ENCODE measurements at regions not wholly inside any gene's neighbourhood (a gene's known extent, or its start where the extent isn't known, plus 50 kb on each side); places are given as distances from the start of the nearest gene placed in this dataset.

GRCh38 chr13:109608059-109608458 is 178.3 kb downstream of the IRS2 start:
- Mint-ChIP-seq H3K27me3 (no peaks in the 10 kb centered on the region), H3K36me3 (ENCODE audit: low read depth) (no peaks in the 10 kb centered on the region), H3K9me3 (ENCODE audit: low read depth) (no peaks in the 10 kb centered on the region), H3K4me1 (no peaks in the 10 kb centered on the region), H3K27ac (no peak overlapping the region), H3K4me3 (no peak overlapping the region)
- DNase-seq (no peak), ATAC-seq (no peak)
- CTCF ChIA-PET = no interaction called here
- POLR2A ChIA-PET = no interaction called here
- intact Hi-C loops (cut with DNase I, micrococcal nuclease) = no loop called here

GRCh38 chr13:109606520-109606919 is 179.9 kb downstream of the IRS2 start:
- H3K4me1 Mint-ChIP-seq = no peaks in the 10 kb centered on the region
- H3K36me3 Mint-ChIP-seq (ENCODE audit: low read depth) = no peaks in the 10 kb centered on the region
- DNase-seq = no peak
- no peaks in the 10 kb centered on the region for H3K9me3 Mint-ChIP-seq (ENCODE audit: low read depth)
- POLR2A ChIA-PET = no interaction called here
- no peak overlapping the region for H3K4me3 Mint-ChIP-seq
- intact Hi-C loops (cut with DNase I, micrococcal nuclease) = no loop called here
- ATAC-seq = no peak
- CTCF ChIA-PET = interaction anchor here (0.9 to 1.0 kb wide), 2 partner anchors 12 to 60 kb away, joined by 3 read pairs; no protein-coding TSS in a partner anchor
- no peak overlapping the region for H3K27ac Mint-ChIP-seq
- no peaks in the 10 kb centered on the region for H3K27me3 Mint-ChIP-seq

- no peaks in the 10 kb centered on the region for H3K27me3 Mint-ChIP-seq
- no peak overlapping the region for H3K27ac Mint-ChIP-seq
- ChIA-PET POLR2A (no interaction called here), CTCF (interaction anchor here (0.7 to 1.0 kb wide), 2 partner anchors 11 to 369 kb away, joined by 3 read pairs; no protein-coding TSS in a partner anchor)
- DNase-seq (no peak), ATAC-seq (no peak)
- no peaks in the 10 kb centered on the region for H3K4me1 Mint-ChIP-seq
- intact Hi-C loops (cut with DNase I, micrococcal nuclease) = no loop called here
- no peaks in the 10 kb centered on the region for H3K9me3 Mint-ChIP-seq (ENCODE audit: low read depth)
- no peak overlapping the region for H3K4me3 Mint-ChIP-seq
- H3K36me3 Mint-ChIP-seq (ENCODE audit: low read depth) = no peaks in the 10 kb centered on the region
These were observed 180.5 kb downstream of the IRS2 start for GRCh38 chr13:109605846-109606245.

GRCh38 chr13:109604894-109605293 is 181.5 kb downstream of the IRS2 start:
- DNase-seq = no peak
- no peaks in the 10 kb centered on the region for H3K27me3 Mint-ChIP-seq
- POLR2A ChIA-PET = no interaction called here
- no peaks in the 10 kb centered on the region for H3K36me3 Mint-ChIP-seq (ENCODE audit: low read depth)
- H3K4me1 Mint-ChIP-seq = no peaks in the 10 kb centered on the region
- CTCF ChIA-PET = no interaction called here
- H3K4me3 Mint-ChIP-seq = no peak overlapping the region
- H3K27ac Mint-ChIP-seq = no peak overlapping the region
- no peaks in the 10 kb centered on the region for H3K9me3 Mint-ChIP-seq (ENCODE audit: low read depth)
- no peak for ATAC-seq
- intact Hi-C loops (cut with DNase I, micrococcal nuclease) = no loop called here

- H3K27me3 Mint-ChIP-seq = peaks cover 5% of the 10 kb centered on the region
- CTCF ChIA-PET = interaction anchor here (1.6 kb wide), 1 partner anchor 20 kb away, joined by 3 read pairs; no protein-coding TSS in a partner anchor
These were observed 184.0 kb downstream of the IRS2 start for GRCh38 chr13:109602356-109602755.

GRCh38 chr13:109599901-109600657 is 186.3 kb downstream of the IRS2 start:
- ATAC-seq = no peak
- no peaks in the 10 kb centered on the region for H3K9me3 Mint-ChIP-seq (ENCODE audit: low read depth)
- H3K36me3 Mint-ChIP-seq (ENCODE audit: low read depth) = no peaks in the 10 kb centered on the region
- intact Hi-C loops (cut with DNase I, micrococcal nuclease) = no loop called here
- peaks cover 8% of the 10 kb centered on the region for H3K27me3 Mint-ChIP-seq
- ChIA-PET CTCF (no interaction called here), POLR2A (no interaction called here)
- H3K4me3 Mint-ChIP-seq = no peak overlapping the region
- no peak for DNase-seq
- H3K27ac Mint-ChIP-seq = no peak overlapping the region
- H3K4me1 Mint-ChIP-seq = no peaks in the 10 kb centered on the region

More at GRCh38 chr13:109602356-109602755, 184.0 kb downstream of the IRS2 start:
- Mint-ChIP-seq H3K36me3 (ENCODE audit: low read depth) (no peaks in the 10 kb centered on the region), H3K4me3 (no peak overlapping the region), H3K9me3 (ENCODE audit: low read depth) (no peaks in the 10 kb centered on the region), H3K4me1 (no peaks in the 10 kb centered on the region), H3K27ac (no peak overlapping the region)
- DNase-seq = no peak
- intact Hi-C loops (cut with DNase I, micrococcal nuclease) = no loop called here
- POLR2A ChIA-PET = no interaction called here
- no peak for ATAC-seq

- CTCF ChIA-PET = interaction anchor here (0.6 to 1.0 kb wide), 2 partner anchors 11 to 467 kb away, joined by 3 to 6 read pairs; no protein-coding TSS in a partner anchor
- Mint-ChIP-seq H3K9me3 (ENCODE audit: low read depth) (no peaks in the 10 kb centered on the region), H3K4me3 (no peak overlapping the region), H3K4me1 (no peaks in the 10 kb centered on the region), H3K27ac (no peak overlapping the region), H3K36me3 (ENCODE audit: low read depth) (no peaks in the 10 kb centered on the region), H3K27me3 (peaks cover 8% of the 10 kb centered on the region)
- POLR2A ChIA-PET = no interaction called here
- ATAC-seq = no peak
- intact Hi-C loops (cut with DNase I, micrococcal nuclease) = no loop called here
- DNase-seq = no peak
These were observed 190.9 kb downstream of the IRS2 start for GRCh38 chr13:109595471-109595870.

- no peak for ATAC-seq
These were observed 193.2 kb downstream of the IRS2 start for GRCh38 chr13:109593230-109593629.

GRCh38 chr13:109592770-109593169 is 193.6 kb downstream of the IRS2 start:
- no peak for ATAC-seq
- no peaks in the 10 kb centered on the region for H3K9me3 Mint-ChIP-seq (ENCODE audit: low read depth)
- intact Hi-C loops (cut with DNase I, micrococcal nuclease) = no loop called here
- peaks cover 5% of the 10 kb centered on the region for H3K27me3 Mint-ChIP-seq
- no peak overlapping the region for H3K4me3 Mint-ChIP-seq
- no peaks in the 10 kb centered on the region for H3K4me1 Mint-ChIP-seq
- no peaks in the 10 kb centered on the region for H3K36me3 Mint-ChIP-seq (ENCODE audit: low read depth)
- no peak for DNase-seq
- ChIA-PET POLR2A (no interaction called here), CTCF (no interaction called here)
- H3K27ac Mint-ChIP-seq = no peak overlapping the region

More at GRCh38 chr13:109593230-109593629, 193.2 kb downstream of the IRS2 start:
- CTCF ChIA-PET = interaction anchor here (0.7 kb wide), 1 partner anchor 632 kb away, joined by 4 read pairs; no protein-coding TSS in a partner anchor
- POLR2A ChIA-PET = no interaction called here
- intact Hi-C loops (cut with DNase I, micrococcal nuclease) = no loop called here
- H3K4me1 Mint-ChIP-seq = no peaks in the 10 kb centered on the region
- H3K4me3 Mint-ChIP-seq = no peak overlapping the region
- no peaks in the 10 kb centered on the region for H3K36me3 Mint-ChIP-seq (ENCODE audit: low read depth)
- no peak overlapping the region for H3K27ac Mint-ChIP-seq
- DNase-seq = no peak
- H3K27me3 Mint-ChIP-seq = peaks cover 8% of the 10 kb centered on the region
- no peaks in the 10 kb centered on the region for H3K9me3 Mint-ChIP-seq (ENCODE audit: low read depth)

- intact Hi-C loops (cut with DNase I, micrococcal nuclease) = no loop called here
- ChIA-PET POLR2A (no interaction called here), CTCF (no interaction called here)
- Mint-ChIP-seq H3K9me3 (ENCODE audit: low read depth) (no peaks in the 10 kb centered on the region), H3K4me1 (no peaks in the 10 kb centered on the region), H3K27ac (no peak overlapping the region), H3K27me3 (peaks cover 14% of the 10 kb centered on the region), H3K4me3 (no peak overlapping the region), H3K36me3 (ENCODE audit: low read depth) (no peaks in the 10 kb centered on the region)
- DNase-seq (no peak), ATAC-seq (no peak)
These were observed 198.7 kb downstream of the IRS2 start for GRCh38 chr13:109587689-109588088.

GRCh38 chr13:109586509-109587346 is 199.7 kb downstream of the IRS2 start:
- Mint-ChIP-seq H3K9me3 (ENCODE audit: low read depth) (no peaks in the 10 kb centered on the region), H3K4me3 (no peak overlapping the region), H3K27ac (no peak overlapping the region), H3K36me3 (ENCODE audit: low read depth) (no peaks in the 10 kb centered on the region), H3K4me1 (no peaks in the 10 kb centered on the region), H3K27me3 (peaks cover 16% of the 10 kb centered on the region)
- DNase-seq = no peak
- CTCF ChIA-PET = interaction anchor here (0.6 kb wide), 1 partner anchor 22 kb away, joined by 3 read pairs; no protein-coding TSS in a partner anchor
- intact Hi-C loops (cut with DNase I, micrococcal nuclease) = no loop called here
- POLR2A ChIA-PET = no interaction called here
- no peak for ATAC-seq

All from activated CD4-positive, alpha-beta T cell treated with anti-CD3 and anti-CD28 coated beads for 36 hours (primary cell).